HK-2 (cell line): ENCODE measurements at regions not wholly inside any gene's neighbourhood (a gene's known extent, or its start where the extent isn't known, plus 50 kb on each side); places are given as distances from the start of the nearest gene placed in this dataset.
A peak's percentile ranks its signal among the peaks of the same experiment; 100 is the strongest.

ENCODE experiments used
- DNase-seq: peaks from one replicate; pipeline ENCODE4 v3.0.0-alpha.2; 2018; ENCODE audit not compliant: unreplicated experiment

- DNase-seq, result no peak
Measured at GRCh38 chr2:5236249-5236648, 455.9 kb upstream of the SOX11 start.

GRCh38 chr2:5242751-5243150, 449.4 kb upstream of the SOX11 start:
- DNase-seq, result no peak

- peak; percentile 1 for DNase-seq
Measured at GRCh38 chr2:5250482-5250881, 441.7 kb upstream of the SOX11 start.

- no peak for DNase-seq
Measured at GRCh38 chr2:5253263-5253662, 438.9 kb upstream of the SOX11 start.

GRCh38 chr2:5254791-5255332, 437.3 kb upstream of the SOX11 start:
- DNase-seq, result no peak

- no peak for DNase-seq
Measured at GRCh38 chr2:5263291-5263690, 428.9 kb upstream of the SOX11 start.

GRCh38 chr2:5264361-5264760, 427.8 kb upstream of the SOX11 start:
- DNase-seq, result no peak

- DNase-seq, result no peak
Measured at GRCh38 chr2:5285061-5285460, 407.1 kb upstream of the SOX11 start.

- no peak for DNase-seq
Measured at GRCh38 chr2:5285872-5286769, 406.1 kb upstream of the SOX11 start.

- no peak for DNase-seq
Measured at GRCh38 chr2:5287558-5288334, 404.4 kb upstream of the SOX11 start.

- no peak for DNase-seq
Measured at GRCh38 chr2:5290900-5291546, 401.2 kb upstream of the SOX11 start.

- no peak for DNase-seq
Measured at GRCh38 chr2:5304640-5305039, 387.5 kb upstream of the SOX11 start.

GRCh38 chr2:5315041-5315440, 377.1 kb upstream of the SOX11 start:
- DNase-seq, result no peak

- DNase-seq, result no peak
Measured at GRCh38 chr2:5315512-5315911, 376.7 kb upstream of the SOX11 start.

- DNase-seq, result no peak
Measured at GRCh38 chr2:5316001-5316490, 376.1 kb upstream of the SOX11 start.

- no peak for DNase-seq
Measured at GRCh38 chr2:5319493-5319892, 372.7 kb upstream of the SOX11 start.

GRCh38 chr2:5322396-5322795, 369.8 kb upstream of the SOX11 start:
- DNase-seq, result no peak

GRCh38 chr2:5325523-5325922, 366.7 kb upstream of the SOX11 start:
- no peak for DNase-seq

GRCh38 chr2:5328826-5329225, 363.4 kb upstream of the SOX11 start:
- no peak for DNase-seq

GRCh38 chr2:5329763-5330162, 362.4 kb upstream of the SOX11 start:
- no peak for DNase-seq

GRCh38 chr2:5330961-5331360, 361.2 kb upstream of the SOX11 start:
- no peak for DNase-seq

GRCh38 chr2:5332925-5333324, 359.3 kb upstream of the SOX11 start:
- no peak for DNase-seq
